GM12891 (cell line): ENCODE measurements at regions not wholly inside any gene's neighbourhood (a gene's known extent, or its start where the extent isn't known, plus 50 kb on each side); places are given as distances from the start of the nearest gene placed in this dataset.

Source experiments
- DNase-seq: peaks from one replicate; pipeline ENCODE4 v3.0.0; 2011; ENCODE audit warnings: low spot score; ENCODE audit not compliant: insufficient read length
- FAIRE-seq: peaks from 2 replicates; lab custom pipeline; 2011; peaks lifted over from hg19 to GRCh38; lab: Jason Lieb, UNC
- PAX5 ChIP-seq: IDR thresholded peaks from 2 replicates; pipeline ENCODE4 v1.6.1; 2011; ENCODE audit warnings: low read length, moderate library complexity, mild to moderate bottlenecking; ENCODE audit not compliant: insufficient read depth, severe bottlenecking
- POLR2A ChIP-seq: IDR thresholded peaks from 2 replicates; pipeline ENCODE4 v1.6.1; 2011; ENCODE audit warnings: low read depth, low read length, control low read depth
- POLR2AphosphoS5 ChIP-seq: IDR thresholded peaks from 2 replicates; pipeline ENCODE4 v1.6.1; 2011; ENCODE audit warnings: low read depth, low read length, control low read depth
- POU2F2 ChIP-seq: IDR thresholded peaks from 2 replicates; pipeline ENCODE4 v1.6.1; 2011; ENCODE audit warnings: low read depth, mild to moderate bottlenecking, control low read depth, low read length, moderate library complexity
- SPI1 ChIP-seq: IDR thresholded peaks from 2 replicates; pipeline ENCODE4 v1.6.1; 2011; ENCODE audit warnings: low read depth, low read length, control low read depth
- TAF1 ChIP-seq: IDR thresholded peaks from 2 replicates; pipeline ENCODE4 v1.6.1; 2011; ENCODE audit warnings: low read depth, low read length, control low read depth

DNA sequence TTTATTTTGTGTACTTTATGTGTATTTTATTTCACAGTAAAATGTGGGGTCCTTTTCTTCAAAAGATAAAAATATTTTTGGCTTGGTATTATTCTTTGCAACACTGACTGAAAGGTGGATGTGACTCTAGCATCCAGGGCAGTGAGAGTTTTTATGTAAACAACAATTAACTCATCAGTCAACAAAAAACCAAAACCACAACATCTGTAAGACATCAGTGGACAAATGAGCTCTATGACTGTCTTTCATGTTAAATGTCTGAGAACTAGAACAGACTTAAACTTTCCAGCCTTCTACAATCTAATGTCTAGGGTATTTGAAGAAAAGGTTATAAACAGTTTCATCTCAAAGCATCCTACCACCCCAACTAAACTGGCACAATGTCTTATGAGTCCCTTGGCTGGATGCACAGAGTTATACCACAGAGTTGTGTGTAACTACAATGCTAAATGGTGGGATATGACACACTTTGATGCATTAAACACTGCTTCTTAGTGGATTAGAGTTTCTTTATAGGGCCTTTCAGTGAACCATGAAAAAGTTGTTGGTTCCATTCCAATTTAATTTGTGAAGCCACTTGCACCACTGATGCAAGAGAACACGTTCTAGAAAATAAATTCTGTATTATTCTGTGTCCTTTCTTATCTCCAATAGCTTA, 544.2 kb upstream of the KLF12 start:
- TF ChIP-seq POLR2A (no peak), SPI1 (no peak), TAF1 (no peak), POLR2AphosphoS5 (no peak), PAX5 (no peak), POU2F2 (no peak)
- no peak for FAIRE-seq
- no peak for DNase-seq

DNA sequence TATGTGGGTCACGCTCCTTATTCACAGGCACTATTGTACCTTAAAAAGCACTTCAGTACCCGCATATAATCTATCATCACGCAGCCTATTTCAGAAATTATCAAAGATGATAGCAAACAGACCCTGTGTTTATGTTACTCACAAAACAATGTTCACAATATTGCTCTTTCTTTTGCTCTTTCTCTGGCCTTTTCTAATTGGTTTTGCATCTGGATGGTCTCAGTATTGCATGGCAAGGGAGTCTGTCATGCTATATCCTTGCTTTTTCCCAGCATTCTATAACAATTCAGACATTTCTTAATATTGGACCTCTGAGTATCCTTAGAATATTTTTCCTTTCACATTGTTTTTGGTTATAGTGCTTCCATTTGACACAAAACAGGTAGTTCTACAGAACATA, 541.8 kb upstream of the KLF12 start:
- DNase-seq = no peak
- no peak for TF ChIP-seq TAF1
- no peak for TF ChIP-seq PAX5
- TF ChIP-seq SPI1 = no peak
- no peak for TF ChIP-seq POLR2AphosphoS5
- no peak for TF ChIP-seq POU2F2
- TF ChIP-seq POLR2A = no peak
- FAIRE-seq = no peak

DNA sequence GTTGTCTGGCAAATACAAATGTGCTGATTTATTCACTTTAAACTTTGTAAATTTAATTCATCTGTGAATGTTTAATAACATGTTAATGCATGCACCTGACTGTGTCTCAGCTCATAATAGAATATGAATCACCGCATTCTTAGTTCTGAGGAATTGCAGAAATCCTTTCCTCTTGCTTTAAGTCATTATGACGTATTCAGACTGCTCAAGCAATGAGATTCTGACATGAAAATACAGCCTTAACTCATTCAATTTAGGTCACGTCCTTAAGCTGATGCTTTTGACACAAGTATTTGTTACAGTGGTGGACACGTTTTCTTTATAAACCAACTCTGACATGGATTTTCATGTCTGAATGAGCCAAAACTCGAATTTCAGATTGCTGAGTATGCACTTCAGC, 541.0 kb upstream of the KLF12 start:
- DNase-seq (no peak), FAIRE-seq (no peak)
- TF ChIP-seq PAX5 = no peak
- no peak for TF ChIP-seq TAF1
- no peak for TF ChIP-seq POU2F2
- no peak for TF ChIP-seq POLR2A
- TF ChIP-seq SPI1 = no peak
- TF ChIP-seq POLR2AphosphoS5 = no peak

DNA sequence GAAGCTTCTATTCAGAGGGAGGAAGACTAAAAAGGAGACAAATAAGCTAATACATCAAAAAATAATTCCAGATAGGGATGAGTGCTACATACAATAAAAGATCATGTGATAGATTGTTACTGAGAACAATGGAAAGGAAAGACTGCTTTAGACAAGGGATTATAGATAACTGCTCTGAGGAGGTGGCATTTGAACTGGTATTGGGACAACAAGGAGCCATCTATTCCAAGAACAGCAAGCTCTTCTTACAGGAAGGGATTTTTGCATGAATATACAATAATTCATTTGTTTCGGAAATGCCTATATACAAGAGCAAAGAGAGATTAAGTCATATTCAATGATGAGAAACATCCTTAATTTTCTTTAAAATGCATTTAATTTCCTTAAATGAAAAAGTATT, 540.5 kb upstream of the KLF12 start:
- TF ChIP-seq PAX5 (no peak), POU2F2 (no peak), SPI1 (no peak), POLR2A (no peak), POLR2AphosphoS5 (no peak), TAF1 (no peak)
- no peak for DNase-seq
- no peak for FAIRE-seq

DNA sequence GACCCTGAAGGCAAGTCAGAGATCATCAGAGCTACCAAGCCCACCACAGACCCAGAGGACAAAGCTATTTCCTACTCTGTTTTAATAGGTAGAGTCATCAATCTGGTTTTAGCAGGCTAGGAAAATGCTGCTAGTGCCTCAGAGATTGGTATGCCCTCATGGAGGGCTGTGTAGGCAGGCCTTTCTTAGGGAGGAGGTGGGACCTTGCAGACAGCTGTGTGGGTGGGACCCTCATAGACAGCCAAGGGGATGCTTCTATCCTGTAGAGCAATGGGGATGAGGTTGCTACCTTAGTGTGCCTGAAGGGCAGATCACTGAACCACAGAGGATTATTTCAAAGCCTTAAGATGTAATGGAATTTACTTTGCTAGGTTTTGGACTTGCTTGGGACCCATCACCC, 534.9 kb upstream of the KLF12 start:
- DNase-seq (no peak), FAIRE-seq (no peak)
- TF ChIP-seq POLR2AphosphoS5 (no peak), POU2F2 (no peak), SPI1 (no peak), TAF1 (no peak), PAX5 (no peak), POLR2A (no peak)

DNA sequence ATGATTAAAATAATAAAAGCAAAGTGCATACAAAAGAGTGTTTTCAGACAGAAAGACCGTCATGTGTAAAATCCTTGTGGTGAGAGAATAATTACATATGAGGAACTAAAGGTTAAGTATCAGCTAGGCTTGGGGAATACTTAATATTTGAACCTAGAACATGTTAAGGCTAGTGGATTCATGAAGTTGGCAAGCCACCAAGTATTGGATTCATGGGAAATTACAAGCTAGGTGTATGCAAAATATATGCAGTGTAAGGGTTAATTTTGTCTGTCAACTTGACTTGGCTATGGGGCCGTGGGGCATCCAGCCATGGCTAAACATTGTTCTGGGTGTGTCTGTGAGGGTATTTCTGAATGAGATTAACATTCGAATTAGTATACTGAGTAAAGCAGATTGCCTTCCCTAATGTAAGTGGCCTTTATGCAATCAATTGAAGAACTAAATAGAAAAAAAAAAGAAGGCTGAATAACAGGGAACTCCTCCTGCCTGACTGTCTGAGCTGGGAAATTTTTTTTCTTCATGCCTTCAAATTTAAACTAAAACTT, 533.5 kb upstream of the KLF12 start:
- FAIRE-seq (no peak), DNase-seq (no peak)
- no peak for TF ChIP-seq POLR2A
- TF ChIP-seq POU2F2 = no peak
- TF ChIP-seq SPI1 = no peak
- TF ChIP-seq POLR2AphosphoS5 = no peak
- TF ChIP-seq PAX5 = no peak
- no peak for TF ChIP-seq TAF1

DNA sequence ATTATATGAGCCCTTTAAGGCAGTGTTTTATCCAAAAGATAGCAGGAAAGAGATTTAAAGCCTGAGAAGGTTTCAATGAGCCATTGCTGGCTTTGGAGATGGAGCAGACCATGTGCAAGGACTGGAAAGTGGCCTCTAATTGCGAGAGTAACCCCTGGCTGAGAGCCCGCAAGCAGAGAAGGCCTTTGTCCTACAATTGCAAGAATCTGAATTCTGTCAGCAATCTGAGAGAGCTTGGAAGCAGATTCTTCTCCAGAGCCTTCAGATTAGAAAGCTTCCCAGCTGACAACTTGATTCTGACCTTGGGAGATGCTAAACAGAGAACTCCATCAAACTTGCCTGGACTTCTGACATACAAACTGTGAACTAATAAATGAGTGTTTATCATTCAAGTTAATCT, 528.7 kb upstream of the KLF12 start:
- TF ChIP-seq SPI1 (no peak), POLR2A (no peak), TAF1 (no peak), POLR2AphosphoS5 (no peak), PAX5 (no peak), POU2F2 (no peak)
- no peak for FAIRE-seq

DNA sequence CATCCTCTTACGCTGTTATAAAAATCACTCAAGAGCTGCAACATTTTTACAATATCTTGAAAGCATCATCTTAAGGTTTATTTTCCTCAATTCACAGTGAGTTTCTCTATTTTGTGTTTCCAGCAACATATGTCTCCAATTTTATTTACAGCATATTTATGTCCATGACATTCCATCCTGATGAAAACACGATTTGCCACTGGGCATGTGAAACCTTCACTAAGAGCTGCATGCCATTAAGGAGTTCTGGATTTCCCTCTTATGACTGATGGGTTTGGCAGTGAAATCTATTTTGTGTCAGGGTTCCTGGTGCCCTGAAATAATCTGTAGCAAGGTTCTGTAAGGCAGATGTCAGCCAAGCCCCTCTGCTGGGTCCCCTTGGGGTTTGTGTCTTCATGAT, 527.6 kb upstream of the KLF12 start:
- TF ChIP-seq POLR2A (no peak), POU2F2 (no peak), SPI1 (no peak), POLR2AphosphoS5 (no peak), TAF1 (no peak), PAX5 (no peak)
- no peak for DNase-seq
- no peak for FAIRE-seq

More for the DNA sequence above, 528.7 kb upstream of the KLF12 start:
- no peak for DNase-seq

DNA sequence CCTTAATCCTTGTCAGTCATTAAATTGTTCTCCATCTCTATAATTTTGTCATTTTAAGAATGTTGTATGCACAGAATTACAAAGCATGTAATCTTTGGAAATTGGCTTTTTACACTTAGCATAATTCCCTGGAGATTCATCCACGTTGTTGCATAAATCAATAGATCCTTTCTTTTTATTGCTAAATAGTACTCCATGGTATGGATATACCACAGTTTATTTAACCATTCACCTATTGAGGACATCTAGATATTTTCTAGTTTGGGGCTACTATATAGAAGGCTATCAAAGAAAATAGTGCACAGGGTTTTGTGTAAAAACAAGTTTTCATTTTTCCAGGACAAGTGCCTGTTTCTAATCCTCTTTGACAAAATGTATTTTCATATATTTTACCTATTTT, 523.6 kb upstream of the KLF12 start:
- FAIRE-seq (no peak), DNase-seq (no peak)
- no peak for TF ChIP-seq POU2F2
- no peak for TF ChIP-seq POLR2A
- no peak for TF ChIP-seq PAX5
- no peak for TF ChIP-seq TAF1
- TF ChIP-seq SPI1 = no peak
- no peak for TF ChIP-seq POLR2AphosphoS5

DNA sequence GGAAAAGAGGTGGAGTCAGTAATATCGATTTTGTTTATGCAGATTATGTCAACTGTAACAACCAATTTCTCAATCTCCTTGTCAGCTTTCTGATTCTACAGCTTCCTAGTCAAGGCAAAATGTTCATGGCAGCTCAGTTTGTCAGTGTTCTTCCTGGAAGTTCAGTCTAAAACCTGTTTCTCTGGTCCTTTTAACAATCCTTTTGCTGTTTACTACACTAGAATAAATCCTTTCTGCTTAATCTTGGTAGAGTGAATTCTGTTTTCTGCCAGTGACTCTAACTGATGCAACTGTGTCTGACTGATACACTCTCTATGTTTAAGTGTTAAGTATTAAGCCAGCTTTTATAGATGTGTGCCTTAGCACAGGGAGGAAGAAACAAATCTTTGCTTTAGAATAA, 516.9 kb upstream of the KLF12 start:
- no peak for FAIRE-seq
- no peak for DNase-seq
- no peak for TF ChIP-seq POU2F2
- TF ChIP-seq PAX5 = no peak
- no peak for TF ChIP-seq TAF1
- TF ChIP-seq POLR2A = no peak
- TF ChIP-seq POLR2AphosphoS5 = no peak
- TF ChIP-seq SPI1 = no peak

DNA sequence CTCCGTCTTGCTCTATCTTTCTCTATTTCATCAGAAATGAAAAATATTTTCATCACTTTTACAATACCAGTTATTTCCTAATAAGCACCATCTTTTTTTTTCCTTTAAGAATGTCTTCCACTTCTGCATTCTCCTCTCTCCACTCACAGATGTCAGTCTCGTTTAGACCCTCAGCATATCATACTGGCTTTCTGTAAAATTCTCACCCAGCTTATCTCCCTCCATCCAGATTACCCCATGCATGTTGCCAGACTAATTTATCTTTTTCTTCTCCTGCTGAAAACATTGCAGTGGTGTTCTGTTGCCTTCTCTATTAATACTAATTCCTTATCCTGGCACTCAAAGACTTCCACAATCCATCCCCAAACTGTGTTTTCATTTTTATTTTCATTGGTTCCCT, 513.8 kb upstream of the KLF12 start:
- no peak for FAIRE-seq

More for the DNA sequence above, 513.8 kb upstream of the KLF12 start:
- no peak for DNase-seq
- TF ChIP-seq POLR2A = no peak
